ENCODE measurements at regions not wholly inside any gene's neighbourhood (a gene's known extent, or its start where the extent isn't known, plus 50 kb on each side); places are given as distances from the start of the nearest gene placed in this dataset.

DNA sequence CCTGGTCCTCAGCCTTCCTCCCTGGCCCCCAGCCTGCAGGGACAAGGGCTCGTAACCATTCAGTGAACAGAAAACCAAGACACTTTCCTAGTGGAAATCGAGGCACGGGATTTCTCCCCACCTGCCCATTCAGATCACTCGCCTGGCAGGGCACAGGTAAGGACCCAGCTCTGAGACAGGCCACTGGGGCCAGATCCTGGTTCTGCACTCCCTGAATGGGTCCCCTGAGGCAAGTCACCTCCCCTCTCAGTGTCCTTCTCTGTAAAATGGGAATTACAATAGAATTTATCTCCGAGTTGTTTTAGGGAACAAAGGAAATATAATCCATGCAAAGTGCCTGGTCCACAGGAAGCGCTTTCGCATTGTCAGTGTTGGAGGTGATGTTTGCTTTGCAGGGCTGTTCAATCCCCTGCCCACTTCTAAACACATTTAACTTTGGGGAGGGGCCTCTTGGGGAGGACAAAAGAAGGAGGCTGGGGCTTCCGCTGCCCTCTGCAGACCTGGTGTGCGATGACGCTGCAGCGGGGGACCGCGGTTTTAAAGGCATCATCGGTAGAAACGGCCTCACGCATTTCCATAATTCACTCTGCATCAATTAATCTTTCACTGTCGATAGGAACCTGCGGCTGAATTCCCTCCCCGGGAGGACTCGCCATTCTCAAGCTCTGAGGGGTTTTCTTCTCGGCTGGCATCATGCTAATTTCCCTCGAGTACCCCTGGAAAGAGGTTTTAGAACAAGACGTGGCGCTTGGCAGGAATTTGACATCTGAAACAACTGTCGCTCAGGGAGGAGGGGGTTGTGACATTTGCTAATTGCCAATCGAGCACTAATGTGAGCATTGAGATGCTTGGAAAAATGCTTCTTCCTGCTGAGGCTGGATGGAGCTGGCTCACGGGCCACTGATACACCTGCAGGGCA, 70.4 kb upstream of the FGF3 start:
- TF ChIP-seq, protein P1, sequence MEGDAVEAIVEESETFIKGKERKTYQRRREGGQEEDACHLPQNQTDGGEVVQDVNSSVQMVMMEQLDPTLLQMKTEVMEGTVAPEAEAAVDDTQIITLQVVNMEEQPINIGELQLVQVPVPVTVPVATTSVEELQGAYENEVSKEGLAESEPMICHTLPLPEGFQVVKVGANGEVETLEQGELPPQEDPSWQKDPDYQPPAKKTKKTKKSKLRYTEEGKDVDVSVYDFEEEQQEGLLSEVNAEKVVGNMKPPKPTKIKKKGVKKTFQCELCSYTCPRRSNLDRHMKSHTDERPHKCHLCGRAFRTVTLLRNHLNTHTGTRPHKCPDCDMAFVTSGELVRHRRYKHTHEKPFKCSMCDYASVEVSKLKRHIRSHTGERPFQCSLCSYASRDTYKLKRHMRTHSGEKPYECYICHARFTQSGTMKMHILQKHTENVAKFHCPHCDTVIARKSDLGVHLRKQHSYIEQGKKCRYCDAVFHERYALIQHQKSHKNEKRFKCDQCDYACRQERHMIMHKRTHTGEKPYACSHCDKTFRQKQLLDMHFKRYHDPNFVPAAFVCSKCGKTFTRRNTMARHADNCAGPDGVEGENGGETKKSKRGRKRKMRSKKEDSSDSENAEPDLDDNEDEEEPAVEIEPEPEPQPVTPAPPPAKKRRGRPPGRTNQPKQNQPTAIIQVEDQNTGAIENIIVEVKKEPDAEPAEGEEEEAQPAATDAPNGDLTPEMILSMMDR (IDR thresholded peaks at IDR 0.05), result no peak
- no peak for TF ChIP-seq EZH2 (IDR thresholded peaks at IDR 0.05; ENCODE audit: borderline replicate concordance, insufficient read depth, low read depth, low read length, poor library complexity, severe bottlenecking)
